Caki2 (cell line): ENCODE measurements at regions not wholly inside any gene's neighbourhood (a gene's known extent, or its start where the extent isn't known, plus 50 kb on each side); places are given as distances from the start of the nearest gene placed in this dataset.
"Not testable (repeated sequence)": the region's sequence is repeated elsewhere in the genome, so short reads cannot be mapped to it uniquely, and the experiment has no call there.

Experiments
- DNase-seq: peaks from one replicate; pipeline ENCODE4 v3.0.0-alpha.2; 2015; ENCODE audit warnings: low read depth
- in situ Hi-C: cut with HindIII; loops from 2 replicates; pipeline ENCODE4 v1.10.0; 2016; ENCODE audit warnings: low sequenced_read_pairs, low pct_unique_long_range_greater_than_20kb, mixed read lengths

- in situ Hi-C loops, result no loop called here
- DNase-seq, result no peak
Observed at GRCh38 chr7:67301667-67302066, 305.0 kb downstream of the TYW1 start.

GRCh38 chr7:67302113-67303039, 305.7 kb downstream of the TYW1 start:
- DNase-seq, result peak; percentile 100
- in situ Hi-C loops, result no loop called here

- in situ Hi-C loops, result not testable (repeated sequence)
- peak; percentile 35 for DNase-seq
Observed at GRCh38 chr7:67304846-67305245, 308.2 kb downstream of the TYW1 start.

- DNase-seq, result no peak
- in situ Hi-C loops, result no loop called here
Observed at GRCh38 chr7:67306331-67306730, 309.7 kb downstream of the TYW1 start.

GRCh38 chr7:67309764-67310549, 313.3 kb downstream of the TYW1 start:
- in situ Hi-C loops, result no loop called here
- no peak for DNase-seq

GRCh38 chr7:67311901-67312300, 315.3 kb downstream of the TYW1 start:
- no peak for DNase-seq
- in situ Hi-C loops, result no loop called here

GRCh38 chr7:67313213-67313612, 316.6 kb downstream of the TYW1 start:
- no peak for DNase-seq
- in situ Hi-C loops, result no loop called here

- in situ Hi-C loops, DNase-seq: not testable (repeated sequence)
Observed at GRCh38 chr7:67316902-67317301, 320.3 kb downstream of the TYW1 start.

GRCh38 chr7:67328257-67328656, 331.6 kb downstream of the TYW1 start:
- in situ Hi-C loops, DNase-seq: not testable (repeated sequence)

GRCh38 chr7:67335165-67335564, 338.5 kb downstream of the TYW1 start:
- in situ Hi-C loops, DNase-seq: not testable (repeated sequence)

GRCh38 chr7:67335663-67336062, 339.0 kb downstream of the TYW1 start:
- in situ Hi-C loops, DNase-seq: not testable (repeated sequence)

- DNase-seq, in situ Hi-C loops: not testable (repeated sequence)
Observed at GRCh38 chr7:67338545-67338944, 341.9 kb downstream of the TYW1 start.

- DNase-seq, result no peak
- in situ Hi-C loops, result no loop called here
Observed at GRCh38 chr7:67341153-67341768, 344.6 kb downstream of the TYW1 start.

GRCh38 chr7:67343114-67343513, 346.5 kb downstream of the TYW1 start:
- no peak for DNase-seq
- in situ Hi-C loops, result no loop called here

GRCh38 chr7:67343572-67343971, 346.9 kb downstream of the TYW1 start:
- in situ Hi-C loops, result no loop called here
- DNase-seq, result no peak

- DNase-seq, result no peak
- in situ Hi-C loops, result no loop called here
Observed at GRCh38 chr7:67344481-67345193, 348.0 kb downstream of the TYW1 start.

GRCh38 chr7:67346126-67346525, 349.5 kb downstream of the TYW1 start:
- in situ Hi-C loops, result no loop called here

GRCh38 chr7:67346876-67347275, 350.2 kb downstream of the TYW1 start:
- DNase-seq, result no peak
- in situ Hi-C loops, result no loop called here

More at GRCh38 chr7:67346126-67346525, 349.5 kb downstream of the TYW1 start:
- no peak for DNase-seq
